ENCODE measurements at regions not wholly inside any gene's neighbourhood (a gene's known extent, or its start where the extent isn't known, plus 50 kb on each side); places are given as distances from the start of the nearest gene placed in this dataset.

DNA sequence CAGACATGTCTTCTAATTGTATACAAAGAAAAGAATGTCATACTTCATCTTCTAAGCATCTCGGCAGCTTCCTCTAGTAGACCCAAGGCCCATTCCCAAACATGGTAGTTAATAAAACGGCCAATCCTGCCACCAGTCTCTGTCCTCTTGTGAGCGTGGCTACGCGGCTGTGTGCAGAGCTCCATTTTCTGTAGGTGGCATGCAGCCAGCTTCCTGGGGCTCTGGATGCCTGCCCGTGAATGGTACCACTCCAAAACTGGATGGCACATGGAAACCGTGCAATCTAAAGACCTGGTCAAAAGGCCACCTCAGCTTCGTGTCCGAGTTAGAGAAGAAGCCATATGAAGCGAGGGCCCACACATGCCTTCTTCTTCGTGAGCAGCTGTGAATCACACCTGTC, 110.7 kb downstream of the SIPA1L2 start:
- Histone ChIP-seq H3K18ac (ENCODE audit: extremely low read depth, low read length) (no peak overlapping the region), H3K36me3 (ENCODE audit: control insufficient read depth in 2 of 4, insufficient read depth in 4 of 4, low read length in 3 of 4) (no peaks in the 10 kb centered on the region), H3K14ac (ENCODE audit: insufficient read length) (no peak overlapping the region), H3K79me2 (ENCODE audit: control insufficient read depth in 1 of 2, insufficient read depth in 2 of 2, low read length in 2 of 2) (no peaks in the 10 kb centered on the region), H4K20me1 (replicated peaks in 1 of 2; ENCODE audit: control insufficient read depth in 1 of 2, insufficient read depth in 2 of 2, low read length in 2 of 2) (no peaks in the 10 kb centered on the region), H2BK5ac (ENCODE audit: low read depth, low read length) (no peak overlapping the region), H2BK20ac (ENCODE audit: low read length) (no peak overlapping the region), H3K27ac (ENCODE audit: low read depth, low read length) (no peak overlapping the region), H4K5ac (ENCODE audit: insufficient read length, low read depth, low read length) (no peak overlapping the region), H3K4ac (replicated peaks; ENCODE audit: insufficient read length, low read depth, low read length) (no peak overlapping the region), H3K27me3 (replicated peaks in 1 of 4; ENCODE audit: control insufficient read depth in 3 of 4, extremely low read depth in 1 of 4, insufficient read depth in 3 of 4, low read length in 3 of 4) (no peaks in the 10 kb centered on the region), H3K23me2 (ENCODE audit: low read depth, low read length) (no peaks in the 10 kb centered on the region), H4K8ac (ENCODE audit: extremely low read depth, insufficient read depth, low read length) (no peak overlapping the region), H3K23ac (ENCODE audit: insufficient read length) (no peak overlapping the region), H3K4me1 (replicated peaks in 1 of 4; ENCODE audit: control insufficient read depth in 3 of 4, insufficient read depth in 4 of 4, low read length in 3 of 4) (peaks cover 0 to 2% (median 0%) of the 10 kb centered on the region in 4 experiments; a peak in 1 of 7 replicates), H3K4me3 (ENCODE audit: extremely low read depth in 1 of 4, insufficient read depth in 2 of 4, low read depth in 3 of 4, low read length in 4 of 4) (no peak overlapping the region), H2BK12ac (ENCODE audit: low read depth, low read length) (no peak overlapping the region), H4K91ac (replicated peaks; ENCODE audit: insufficient read length, low read length) (no peak overlapping the region), H3K9me3 (ENCODE audit: insufficient read depth in 2 of 2, low read depth in 1 of 2, low read length in 1 of 2) (no peaks in the 10 kb centered on the region), H3K9ac (replicated peaks in 1 of 4; ENCODE audit: extremely low read depth in 1 of 4, low read depth in 3 of 4, low read length in 3 of 4) (no peak overlapping the region), H2AFZ (ENCODE audit: low read length) (no peak overlapping the region), H2AK5ac (ENCODE audit: low read depth, low read length) (no peak overlapping the region; the same call in 1 of the 2 replicates), H3K79me1 (ENCODE audit: low read depth, low read length) (no peaks in the 10 kb centered on the region), H3K4me2 (ENCODE audit: insufficient read depth in 1 of 2, low read depth in 2 of 2, low read length in 2 of 2) (no peak overlapping the region), H3K56ac (replicated peaks; ENCODE audit: insufficient read length, low read depth, low read length) (no peak overlapping the region), H2BK15ac (ENCODE audit: low read length) (no peak overlapping the region), H2BK120ac (replicated peaks; ENCODE audit: low read depth, low read length) (no peak overlapping the region)
- no peak for DNase-seq (ENCODE audit: low read depth in 1 of 2, low spot score in 2 of 2)
- FAIRE-seq, result no peak
- POLR2A ChIA-PET (ENCODE audit: partially characterized antibody), result interaction anchor here (1.3 kb wide), 1 partner anchor 9 kb away, joined by 3 read pairs; no protein-coding TSS in a partner anchor
- CTCF ChIA-PET (ENCODE audit: partially characterized antibody), result interaction anchor here (0.6 to 3.1 kb wide), 5 partner anchors 10 to 1363 kb away, joined by 3 to 11 read pairs (median 4); no protein-coding TSS in a partner anchor
- WGBS, 2 experiments (ENCODE audit: extremely low coverage in 1 of 2, insufficient coverage in 1 of 2, insufficient read length in 1 of 2, insufficient replicate concordance in 2 of 2, low coverage in 1 of 2, low lambda C conversion rate in 2 of 2, missing lambda C conversion rate in 1 of 2), result 89% methylated on average over 11 of the region's 11 CpGs; no CpG with 5 or more reads in 1 of the 2 experiments
- TF ChIP-seq RFX5 (IDR thresholded peaks at IDR 0.05; ENCODE audit: borderline replicate concordance, low read depth, low read length) (no peak), EZH2 (IDR thresholded peaks at IDR 0.05; ENCODE audit: low read depth, low read length, severe bottlenecking) (no peak), CHD2 (IDR thresholded peaks at IDR 0.05; ENCODE audit: low read length) (no peak), SIRT6 (IDR thresholded peaks at IDR 0.05; ENCODE audit: low read length) (no peak), SUZ12 (IDR thresholded peaks at IDR 0.05; ENCODE audit: low read length) (no peak), POU5F1 (IDR thresholded peaks at IDR 0.05; ENCODE audit: low read depth, low read length) (no peak), ASH2L (IDR thresholded peaks at IDR 0.05; ENCODE audit: low read length) (no peak), FOSL1 (IDR thresholded peaks at IDR 0.05; ENCODE audit: insufficient read depth, low read depth, low read length) (no peak), RXRA (IDR thresholded peaks at IDR 0.05; ENCODE audit: insufficient read depth, low read depth, low read length) (no peak), TCF12 (IDR thresholded peaks at IDR 0.05; ENCODE audit: low read depth, low read length) (no peak)
- TF ChIP-seq, protein P1, sequence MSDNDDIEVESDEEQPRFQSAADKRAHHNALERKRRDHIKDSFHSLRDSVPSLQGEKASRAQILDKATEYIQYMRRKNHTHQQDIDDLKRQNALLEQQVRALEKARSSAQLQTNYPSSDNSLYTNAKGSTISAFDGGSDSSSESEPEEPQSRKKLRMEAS (IDR thresholded peaks at IDR 0.05), result no peak
- TF ChIP-seq, protein P2, sequence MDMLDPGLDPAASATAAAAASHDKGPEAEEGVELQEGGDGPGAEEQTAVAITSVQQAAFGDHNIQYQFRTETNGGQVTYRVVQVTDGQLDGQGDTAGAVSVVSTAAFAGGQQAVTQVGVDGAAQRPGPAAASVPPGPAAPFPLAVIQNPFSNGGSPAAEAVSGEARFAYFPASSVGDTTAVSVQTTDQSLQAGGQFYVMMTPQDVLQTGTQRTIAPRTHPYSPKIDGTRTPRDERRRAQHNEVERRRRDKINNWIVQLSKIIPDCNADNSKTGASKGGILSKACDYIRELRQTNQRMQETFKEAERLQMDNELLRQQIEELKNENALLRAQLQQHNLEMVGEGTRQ (IDR thresholded peaks at IDR 0.05; ENCODE audit: low read length), result no peak
- TF ChIP-seq, protein P3, sequence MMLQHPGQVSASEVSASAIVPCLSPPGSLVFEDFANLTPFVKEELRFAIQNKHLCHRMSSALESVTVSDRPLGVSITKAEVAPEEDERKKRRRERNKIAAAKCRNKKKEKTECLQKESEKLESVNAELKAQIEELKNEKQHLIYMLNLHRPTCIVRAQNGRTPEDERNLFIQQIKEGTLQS (IDR thresholded peaks at IDR 0.05; ENCODE audit: insufficient read depth, low read depth, low read length), result no peak

All from H1 (cell line).